Left lung (tissue), 4 donors: ENCODE measurements at regions not wholly inside any gene's neighbourhood (a gene's known extent, or its start where the extent isn't known, plus 50 kb on each side); places are given as distances from the start of the nearest gene placed in this dataset.

Experiments used
- ATAC-seq: fragments of 200-7000 bp; cut with Tn5 transposase; one replicate; pipeline ENCODE4 v1.9.1; 2020; ENCODE audit warnings: moderate library complexity
- DNase-seq, 4 donors: peaks; one replicate each; pipeline ENCODE4 v3.0.0-alpha.2; 2013 to 2020
- H3K27ac ChIP-seq, 2 donors: fragments of 200-600 bp; sonication (generic) in 1 of 2; one replicate each; pipeline versions ENCODE4 v1.5.0 to v1.8.0; 2020 to 2021
- H3K27me3 ChIP-seq, 2 donors: fragments of 200-600 bp; sonication (generic) in 1 of 2; one replicate each; pipeline versions ENCODE4 v1.5.0 to v1.8.0; 2020 to 2021
- H3K36me3 ChIP-seq, 2 donors: fragments of 200-600 bp; sonication (generic) in 1 of 2; one replicate each; pipeline versions ENCODE4 v1.5.0 to v1.8.0; 2020 to 2021
- H3K4me1 ChIP-seq, 2 donors: fragments of 200-600 bp; one replicate each; pipeline ENCODE4 v1.8.0; 2021
- H3K4me3 ChIP-seq, 2 donors: fragments of 200-600 bp; sonication (generic) in 1 of 2; one replicate each; pipeline versions ENCODE4 v1.5.0 to v1.8.0; 2020 to 2021; ENCODE audit warnings: mild to moderate bottlenecking in 1 of 2
- H3K9me3 ChIP-seq, 2 donors: fragments of 200-600 bp; sonication (generic) in 1 of 2; one replicate each; pipeline versions ENCODE4 v1.5.0 to v1.8.0; 2020 to 2021
- CTCF ChIP-seq, 2 donors: fragments of 200-600 bp; sonication (generic) in 1 of 2; IDR thresholded peaks; one replicate each; pipeline versions ENCODE4 v1.5.0 to v1.8.0; 2021; ENCODE audit warnings: antibody characterized with exemption in 2 of 2
- intact Hi-C, 2 donors: fragments of 100-400 bp; cut with DNase I; formaldehyde crosslinking; loops; one replicate each; pipeline versions ENCODE4 v1.11.2 to v1.14.2; 2022
- donor health status: DM: no; HTN: yes; CAD: no.
- donor health status: DM: no; HTN: no; CAD: no.

GRCh38 chr2:217555081-217555876 is 447.5 kb downstream of the TNS1 start:
- H3K27me3 ChIP-seq = no peaks in the 10 kb centered on the region
- TF ChIP-seq CTCF (IDR thresholded peaks at IDR 0.05) = no peak
- DNase-seq (peak in 1 of 4 donors; percentile 8), ATAC-seq (peak; percentile 14)
- H3K9me3 ChIP-seq = no peaks in the 10 kb centered on the region
- no peak overlapping the region for H3K27ac ChIP-seq
- H3K4me1 ChIP-seq = no peaks in the 10 kb centered on the region
- intact Hi-C loops = no loop called here
- H3K4me3 ChIP-seq = no peak overlapping the region
- H3K36me3 ChIP-seq = no peaks in the 10 kb centered on the region

GRCh38 chr2:217553679-217554078 is 449.1 kb downstream of the TNS1 start:
- Histone ChIP-seq H3K4me3 (no peak overlapping the region), H3K9me3 (no peaks in the 10 kb centered on the region), H3K27ac (no peak overlapping the region), H3K36me3 (no peaks in the 10 kb centered on the region), H3K27me3 (no peaks in the 10 kb centered on the region), H3K4me1 (no peaks in the 10 kb centered on the region)
- ATAC-seq = no peak
- DNase-seq = no peak
- no peak for TF ChIP-seq CTCF (IDR thresholded peaks at IDR 0.05)
- intact Hi-C loops = no loop called here

GRCh38 chr2:217553202-217553601 is 449.6 kb downstream of the TNS1 start:
- DNase-seq = no peak
- H3K27me3 ChIP-seq = no peaks in the 10 kb centered on the region
- no peaks in the 10 kb centered on the region for H3K4me1 ChIP-seq
- ATAC-seq = no peak
- no peak for TF ChIP-seq CTCF (IDR thresholded peaks at IDR 0.05)
- no peaks in the 10 kb centered on the region for H3K36me3 ChIP-seq
- intact Hi-C loops = no loop called here
- H3K9me3 ChIP-seq = no peaks in the 10 kb centered on the region
- H3K27ac ChIP-seq = no peak overlapping the region
- H3K4me3 ChIP-seq = no peak overlapping the region

GRCh38 chr2:217552081-217552480 is 450.7 kb downstream of the TNS1 start:
- H3K27ac ChIP-seq = no peak overlapping the region
- no peak for TF ChIP-seq CTCF (IDR thresholded peaks at IDR 0.05)
- H3K4me3 ChIP-seq = no peak overlapping the region
- no peaks in the 10 kb centered on the region for H3K36me3 ChIP-seq
- no peaks in the 10 kb centered on the region for H3K4me1 ChIP-seq
- ATAC-seq (no peak), DNase-seq (no peak)
- intact Hi-C loops = no loop called here
- H3K27me3 ChIP-seq = no peaks in the 10 kb centered on the region
- no peaks in the 10 kb centered on the region for H3K9me3 ChIP-seq

- no peaks in the 10 kb centered on the region for H3K27me3 ChIP-seq
- ATAC-seq (peak; percentile 38), DNase-seq (no peak)
- H3K9me3 ChIP-seq = no peaks in the 10 kb centered on the region
- intact Hi-C loops = no loop called here
- no peaks in the 10 kb centered on the region for H3K36me3 ChIP-seq
- no peaks in the 10 kb centered on the region for H3K4me1 ChIP-seq
- no peak overlapping the region for H3K27ac ChIP-seq
- no peak overlapping the region for H3K4me3 ChIP-seq
- no peak for TF ChIP-seq CTCF (IDR thresholded peaks at IDR 0.05)
Observed at GRCh38 chr2:217551252-217551899, 451.4 kb downstream of the TNS1 start.
